SU-DHL-6 (cell line): ENCODE measurements at regions not wholly inside any gene's neighbourhood (a gene's known extent, or its start where the extent isn't known, plus 50 kb on each side); places are given as distances from the start of the nearest gene placed in this dataset.

ENCODE experiments used
- H2AFZ ChIP-seq: fragments of 200-600 bp; sonication (generic); 2 replicates; pipeline ENCODE4 v1.6.1; 2014; ENCODE audit warnings: low read depth, mild to moderate bottlenecking, moderate library complexity, mixed read lengths, antibody characterized with exemption, low read length; ENCODE audit not compliant: severe bottlenecking
- H3F3A ChIP-seq: fragments of 200-600 bp; shearing (Covaris generic); 2 replicates; pipeline ENCODE4 v1.6.0; 2016; ENCODE audit warnings: antibody characterized with exemption, mild to moderate bottlenecking; ENCODE audit not compliant: insufficient read depth
- H3K27ac ChIP-seq: fragments of 200-600 bp; sonication (generic); 2 replicates; pipeline ENCODE4 v1.5.1; 2016; ENCODE audit warnings: low read depth, mild to moderate bottlenecking, low read length, moderate library complexity, mixed read lengths
- H3K27me3 ChIP-seq: fragments of 200-600 bp; sonication (generic), shearing (Covaris generic); 2 replicates; pipeline ENCODE4 v1.6.0; 2014; ENCODE audit warnings: mild to moderate bottlenecking, low read length
- H3K36me3 ChIP-seq: fragments of 200-600 bp; sonication (generic); 2 replicates; pipeline ENCODE4 v1.6.1; 2014; ENCODE audit warnings: mild to moderate bottlenecking, low read length, mixed read lengths
- H3K4me2 ChIP-seq: fragments of 300-600, 200-600 bp; shearing (Covaris generic), sonication (generic); 2 replicates; pipeline ENCODE4 v1.6.0; 2014; ENCODE audit warnings: low read length, low read depth, mild to moderate bottlenecking; ENCODE audit not compliant: poor library complexity, severe bottlenecking
- H3K4me3 ChIP-seq: fragments of 200-600 bp; sonication (generic); 2 replicates; pipeline ENCODE4 v1.5.1; 2014; ENCODE audit warnings: antibody characterized with exemption, low read length, mild to moderate bottlenecking, mixed read lengths; ENCODE audit not compliant: insufficient read depth, poor library complexity, severe bottlenecking
- H3K79me2 ChIP-seq: fragments of 200-600 bp; sonication (generic); 2 replicates; pipeline ENCODE4 v1.6.1; 2014; ENCODE audit warnings: mild to moderate bottlenecking, low read length, moderate library complexity; ENCODE audit not compliant: insufficient read depth
- H3K9ac ChIP-seq: fragments of 200-600 bp; sonication (generic); 2 replicates; pipeline ENCODE4 v1.7.0; 2014; ENCODE audit warnings: mild to moderate bottlenecking, low read length
- H3K9me2 ChIP-seq: fragments of 200-600 bp; sonication (generic); replicated peaks from 2 replicates; pipeline ENCODE4 v1.6.1; 2014; ENCODE audit warnings: low read length; ENCODE audit not compliant: insufficient read depth
- H3K9me3 ChIP-seq: fragments of 200-600 bp; sonication (generic); 2 replicates; pipeline ENCODE4 v1.6.1; 2014; ENCODE audit warnings: low read length, mixed read lengths; ENCODE audit not compliant: insufficient read depth
- H4K20me1 ChIP-seq: fragments of 200-600 bp; sonication (generic); 2 replicates; pipeline ENCODE4 v1.6.1; 2014; ENCODE audit warnings: low read depth, mild to moderate bottlenecking, antibody characterized with exemption, low read length, moderate library complexity, mixed read lengths
- EZH2phosphoT487 ChIP-seq: fragments of 200-600 bp; sonication (generic), shearing (Covaris generic); conservative IDR thresholded peaks from 2 replicates; pipeline ENCODE4 v1.6.1; 2018; ENCODE audit warnings: mild to moderate bottlenecking, antibody characterized with exemption, low read length, moderate library complexity, mixed read lengths
- TF ChIP-seq, protein P1 (sequence below): fragments of 200-600 bp; sonication (generic); IDR thresholded peaks from one replicate; pipeline ENCODE4 v1.5.1; 2017; ENCODE audit warnings: antibody characterized with exemption, mild to moderate bottlenecking, low read length, moderate library complexity; ENCODE audit not compliant: insufficient read depth, poor library complexity, severe bottlenecking

DNA sequence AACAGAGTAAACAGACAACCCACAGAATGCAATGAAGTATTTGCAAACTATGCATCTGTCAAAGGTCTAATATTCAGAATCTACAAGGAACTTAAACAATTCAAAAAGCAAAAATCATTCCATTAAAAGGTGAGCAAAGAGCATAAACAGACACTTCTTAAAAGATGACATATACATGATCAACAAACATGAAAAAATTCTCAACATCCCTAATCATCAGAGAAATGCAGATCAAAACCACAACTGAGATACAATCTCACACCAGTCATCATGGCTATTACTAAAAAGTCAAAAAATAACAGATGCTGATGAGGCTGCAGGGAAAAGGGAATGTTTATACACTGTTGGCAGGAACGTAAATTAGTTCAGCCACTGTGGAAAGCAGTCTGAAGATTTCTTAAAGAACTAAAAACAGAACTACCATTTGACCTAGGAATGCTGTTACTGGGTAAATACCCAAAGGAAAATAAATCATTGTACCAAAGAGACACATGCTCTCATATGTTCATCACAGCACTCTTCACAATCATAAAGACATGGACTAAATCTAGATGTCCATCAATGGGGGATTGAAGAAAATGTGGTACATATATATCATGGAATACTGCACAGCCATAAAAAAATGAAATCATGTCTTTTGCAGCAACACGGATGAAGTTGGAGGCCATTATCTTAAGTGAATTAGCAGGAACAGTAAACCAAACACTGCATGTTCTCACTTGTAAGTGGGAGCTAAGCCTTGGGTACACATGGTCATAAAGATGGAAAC is 393.3 kb upstream of the CBLB start:
- no peak overlapping the region for H3K9ac ChIP-seq
- H3K79me2 ChIP-seq, result peaks cover 16% of the 10 kb centered on the region
- H3K27me3 ChIP-seq, result no peaks in the 10 kb centered on the region
- TF ChIP-seq, protein P1, sequence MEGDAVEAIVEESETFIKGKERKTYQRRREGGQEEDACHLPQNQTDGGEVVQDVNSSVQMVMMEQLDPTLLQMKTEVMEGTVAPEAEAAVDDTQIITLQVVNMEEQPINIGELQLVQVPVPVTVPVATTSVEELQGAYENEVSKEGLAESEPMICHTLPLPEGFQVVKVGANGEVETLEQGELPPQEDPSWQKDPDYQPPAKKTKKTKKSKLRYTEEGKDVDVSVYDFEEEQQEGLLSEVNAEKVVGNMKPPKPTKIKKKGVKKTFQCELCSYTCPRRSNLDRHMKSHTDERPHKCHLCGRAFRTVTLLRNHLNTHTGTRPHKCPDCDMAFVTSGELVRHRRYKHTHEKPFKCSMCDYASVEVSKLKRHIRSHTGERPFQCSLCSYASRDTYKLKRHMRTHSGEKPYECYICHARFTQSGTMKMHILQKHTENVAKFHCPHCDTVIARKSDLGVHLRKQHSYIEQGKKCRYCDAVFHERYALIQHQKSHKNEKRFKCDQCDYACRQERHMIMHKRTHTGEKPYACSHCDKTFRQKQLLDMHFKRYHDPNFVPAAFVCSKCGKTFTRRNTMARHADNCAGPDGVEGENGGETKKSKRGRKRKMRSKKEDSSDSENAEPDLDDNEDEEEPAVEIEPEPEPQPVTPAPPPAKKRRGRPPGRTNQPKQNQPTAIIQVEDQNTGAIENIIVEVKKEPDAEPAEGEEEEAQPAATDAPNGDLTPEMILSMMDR, result no peak
- no peak for TF ChIP-seq EZH2phosphoT487
- no peak overlapping the region for H3K4me2 ChIP-seq
- H3K27ac ChIP-seq, result no peak overlapping the region
- no peaks in the 10 kb centered on the region for H3K36me3 ChIP-seq
- no peaks in the 10 kb centered on the region for H4K20me1 ChIP-seq
- H2AFZ ChIP-seq, result no peak overlapping the region
- no peaks in the 10 kb centered on the region for H3K9me2 ChIP-seq
- no peak overlapping the region for H3K4me3 ChIP-seq
- no peaks in the 10 kb centered on the region for H3F3A ChIP-seq
- no peaks in the 10 kb centered on the region for H3K9me3 ChIP-seq

DNA sequence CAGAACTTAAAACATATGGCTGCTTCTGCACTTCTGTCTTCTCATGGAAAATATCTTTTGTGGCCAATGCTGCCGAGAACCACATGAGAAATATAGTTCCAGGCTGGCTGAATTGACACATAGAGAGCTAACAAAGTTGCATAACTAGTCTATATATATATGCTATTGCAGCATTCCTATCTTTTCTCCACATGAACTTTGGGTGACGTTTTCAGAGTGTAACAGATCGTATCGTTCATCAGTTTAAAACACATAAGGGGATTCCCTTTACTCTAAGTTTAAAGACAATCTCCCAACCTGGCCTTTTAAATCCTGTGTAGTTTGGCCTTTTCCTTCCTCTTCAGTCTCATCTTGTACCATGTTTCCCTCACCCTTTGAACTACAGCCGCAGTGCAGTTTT is 394.2 kb upstream of the CBLB start:
- no peak for TF ChIP-seq EZH2phosphoT487
- TF ChIP-seq, protein P1, result no peak
- no peak overlapping the region for H3K9ac ChIP-seq
- no peak overlapping the region for H3K27ac ChIP-seq
- H2AFZ ChIP-seq, result no peak overlapping the region
- peaks cover 7% of the 10 kb centered on the region for H3K79me2 ChIP-seq
- H4K20me1 ChIP-seq, result no peaks in the 10 kb centered on the region
- no peaks in the 10 kb centered on the region for H3K36me3 ChIP-seq
- no peaks in the 10 kb centered on the region for H3K27me3 ChIP-seq
- no peaks in the 10 kb centered on the region for H3F3A ChIP-seq
- H3K9me3 ChIP-seq, result no peaks in the 10 kb centered on the region
- no peaks in the 10 kb centered on the region for H3K9me2 ChIP-seq
- no peak overlapping the region for H3K4me3 ChIP-seq
- no peak overlapping the region for H3K4me2 ChIP-seq

DNA sequence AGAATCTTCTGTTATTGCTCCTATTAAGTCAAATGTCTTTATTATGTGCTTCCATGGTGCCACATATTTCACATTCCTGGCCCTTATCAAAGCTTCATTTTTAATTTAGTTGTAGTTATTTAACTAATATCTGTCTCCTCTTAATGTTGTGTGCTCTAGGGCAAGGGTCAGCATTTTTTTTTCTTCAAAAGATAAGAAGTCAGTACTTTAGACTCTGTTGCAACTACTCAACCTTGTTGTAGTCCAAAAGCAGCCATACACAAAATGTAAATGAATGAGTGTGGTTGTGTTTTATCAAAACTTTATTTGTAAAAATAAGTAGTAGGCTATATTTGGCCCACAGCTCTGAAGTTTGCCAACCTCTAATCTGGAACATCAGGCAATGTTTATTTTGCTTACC is 394.7 kb upstream of the CBLB start:
- Histone ChIP-seq H3K9ac (no peak overlapping the region), H3K27ac (no peak overlapping the region), H2AFZ (no peak overlapping the region), H3K4me2 (no peak overlapping the region), H3K4me3 (no peak overlapping the region), H3K36me3 (no peaks in the 10 kb centered on the region), H4K20me1 (no peaks in the 10 kb centered on the region), H3K79me2 (peaks cover 2% of the 10 kb centered on the region; the same call in 1 of the 2 replicates), H3F3A (no peaks in the 10 kb centered on the region), H3K27me3 (no peaks in the 10 kb centered on the region), H3K9me3 (no peaks in the 10 kb centered on the region), H3K9me2 (no peaks in the 10 kb centered on the region)
- TF ChIP-seq, protein P1, result no peak
- TF ChIP-seq EZH2phosphoT487, result no peak
